Stimulated activated naive CD8-positive, alpha-beta T cell treated with anti-CD3 and anti-CD28 coated beads, Interleukin-15, Interleukin-2, amounts not matched to agents 100 ng/mL and 50 ng/mL, for 24 hours (primary cell): ENCODE measurements at regions not wholly inside any gene's neighbourhood (a gene's known extent, or its start where the extent isn't known, plus 50 kb on each side); places are given as distances from the start of the nearest gene placed in this dataset.

Experiments used
- H3K27ac Mint-ChIP-seq: one replicate; pipeline ENCODE4 v1.8.0; 2021; ENCODE audit warnings: mild to moderate bottlenecking, mixed read lengths
- H3K27me3 Mint-ChIP-seq: one replicate; pipeline ENCODE4 v1.8.0; 2021; ENCODE audit warnings: mixed read lengths
- H3K36me3 Mint-ChIP-seq: one replicate; pipeline ENCODE4 v1.8.0; 2021; ENCODE audit warnings: low read depth, mixed read lengths
- H3K4me1 Mint-ChIP-seq: one replicate; pipeline ENCODE4 v1.8.0; 2021; ENCODE audit warnings: low read depth, mixed read lengths
- H3K4me3 Mint-ChIP-seq: one replicate; pipeline ENCODE4 v1.8.0; 2021; ENCODE audit warnings: mild to moderate bottlenecking, mixed read lengths
- H3K9me3 Mint-ChIP-seq: one replicate; pipeline ENCODE4 v1.8.0; 2021; ENCODE audit warnings: mixed read lengths

DNA sequence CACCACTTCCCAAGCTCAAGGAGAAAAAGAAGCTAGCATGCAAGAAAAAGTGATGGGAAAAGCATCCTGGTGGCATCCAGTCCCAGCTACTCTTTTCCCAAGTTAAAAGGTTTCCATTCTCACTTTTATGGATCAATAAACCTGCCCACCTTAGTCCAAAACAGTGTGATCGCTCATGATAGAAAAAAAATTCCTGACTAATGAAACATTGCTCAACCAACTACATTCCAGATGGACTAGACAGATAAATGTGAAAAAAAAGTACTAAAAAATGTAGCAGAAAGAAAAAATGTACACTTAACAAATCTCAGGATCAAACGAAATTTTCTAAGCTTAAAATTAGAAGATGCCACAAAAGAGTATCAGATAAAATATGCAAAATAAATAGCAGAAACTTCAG, 312.2 kb downstream of the TMA16 start:
- Mint-ChIP-seq H3K27ac (no peak overlapping the region), H3K9me3 (no peaks in the 10 kb centered on the region), H3K36me3 (no peaks in the 10 kb centered on the region), H3K4me1 (no peaks in the 10 kb centered on the region), H3K4me3 (no peak overlapping the region), H3K27me3 (no peaks in the 10 kb centered on the region)

DNA sequence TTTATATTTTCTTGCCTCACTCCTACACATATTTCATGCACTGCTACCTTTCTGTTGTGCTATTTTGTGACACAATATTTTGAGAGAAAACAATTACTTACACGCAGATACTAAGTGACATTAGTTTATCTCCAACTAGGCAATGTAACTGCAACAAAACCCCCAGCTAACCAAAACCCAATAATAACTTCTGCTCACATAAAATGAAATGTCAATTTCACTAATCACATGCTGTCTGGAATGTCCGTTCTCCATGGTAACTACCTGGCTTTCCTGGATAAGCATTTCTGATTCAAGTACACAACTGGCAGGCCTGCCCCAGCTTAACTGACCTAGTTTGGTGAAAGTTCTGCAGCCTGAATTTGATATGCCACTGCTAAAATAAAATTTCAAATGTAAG, 313.5 kb downstream of the TMA16 start:
- H3K27me3 Mint-ChIP-seq = no peaks in the 10 kb centered on the region
- H3K36me3 Mint-ChIP-seq = no peaks in the 10 kb centered on the region
- H3K9me3 Mint-ChIP-seq = no peaks in the 10 kb centered on the region
- H3K4me3 Mint-ChIP-seq = no peak overlapping the region
- no peaks in the 10 kb centered on the region for H3K4me1 Mint-ChIP-seq
- H3K27ac Mint-ChIP-seq = no peak overlapping the region

DNA sequence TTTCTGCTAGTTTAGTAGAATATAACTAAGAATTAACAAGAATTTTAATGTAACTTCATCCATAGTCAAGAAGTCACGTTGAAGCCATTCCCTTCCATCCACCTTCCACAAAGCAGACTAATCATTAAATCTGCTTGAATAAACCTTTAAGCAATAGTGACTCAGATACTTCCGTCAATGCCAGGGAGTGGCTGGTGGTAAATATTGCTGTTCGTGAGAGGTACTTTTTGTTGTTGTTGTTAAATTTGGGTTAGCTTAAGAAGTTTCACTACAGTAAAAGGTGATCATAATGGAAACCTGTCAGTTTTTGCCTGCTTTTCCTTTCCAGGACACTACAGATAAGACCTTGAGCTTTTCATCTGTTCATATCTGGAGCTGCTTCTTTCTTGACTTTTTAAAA, 316.3 kb downstream of the TMA16 start:
- no peaks in the 10 kb centered on the region for H3K4me1 Mint-ChIP-seq
- no peak overlapping the region for H3K27ac Mint-ChIP-seq
- H3K4me3 Mint-ChIP-seq = no peak overlapping the region
- no peaks in the 10 kb centered on the region for H3K9me3 Mint-ChIP-seq
- H3K36me3 Mint-ChIP-seq = no peaks in the 10 kb centered on the region
- no peaks in the 10 kb centered on the region for H3K27me3 Mint-ChIP-seq

DNA sequence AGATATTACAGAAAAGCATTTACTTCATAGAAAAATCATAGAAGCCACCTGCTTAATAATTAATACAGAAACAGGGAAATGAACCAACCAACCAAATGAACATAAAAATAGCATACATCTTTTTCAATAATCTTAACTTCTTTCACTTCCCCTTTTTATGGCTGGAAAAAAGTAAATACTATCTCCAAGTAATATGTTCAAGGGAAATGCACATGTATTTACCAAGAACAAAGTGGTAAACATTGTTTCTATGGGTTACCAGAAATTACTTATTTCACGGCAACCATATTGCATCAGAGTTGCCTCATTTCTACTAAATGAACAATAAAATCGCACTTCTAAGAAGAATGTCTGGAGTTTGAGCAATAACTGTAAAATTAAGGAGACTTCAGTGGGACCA, 321.3 kb downstream of the TMA16 start:
- Mint-ChIP-seq H3K9me3 (no peaks in the 10 kb centered on the region), H3K4me3 (no peak overlapping the region), H3K27me3 (no peaks in the 10 kb centered on the region), H3K36me3 (no peaks in the 10 kb centered on the region), H3K27ac (no peak overlapping the region), H3K4me1 (no peaks in the 10 kb centered on the region)

DNA sequence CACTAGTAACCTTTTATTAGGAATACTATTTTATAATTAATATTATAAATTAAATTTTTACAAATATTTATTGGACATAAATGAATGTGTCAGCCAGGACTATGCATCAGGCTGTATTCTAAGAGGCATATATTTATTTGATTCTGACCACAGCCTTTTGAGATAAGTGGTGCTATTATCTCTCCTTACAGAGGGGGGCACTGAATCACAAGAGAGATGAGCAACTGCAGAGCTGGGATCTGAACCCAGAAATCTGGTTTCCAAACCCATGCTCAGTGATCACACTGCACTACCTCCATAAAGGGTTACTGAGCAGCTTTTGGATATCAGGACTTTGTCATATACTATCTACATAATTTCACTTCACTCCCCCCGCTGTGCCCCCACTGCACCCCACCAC, 322.0 kb downstream of the TMA16 start:
- no peaks in the 10 kb centered on the region for H3K27me3 Mint-ChIP-seq
- H3K4me3 Mint-ChIP-seq = no peak overlapping the region
- H3K4me1 Mint-ChIP-seq = no peaks in the 10 kb centered on the region
- no peak overlapping the region for H3K27ac Mint-ChIP-seq
- no peaks in the 10 kb centered on the region for H3K9me3 Mint-ChIP-seq
- no peaks in the 10 kb centered on the region for H3K36me3 Mint-ChIP-seq

DNA sequence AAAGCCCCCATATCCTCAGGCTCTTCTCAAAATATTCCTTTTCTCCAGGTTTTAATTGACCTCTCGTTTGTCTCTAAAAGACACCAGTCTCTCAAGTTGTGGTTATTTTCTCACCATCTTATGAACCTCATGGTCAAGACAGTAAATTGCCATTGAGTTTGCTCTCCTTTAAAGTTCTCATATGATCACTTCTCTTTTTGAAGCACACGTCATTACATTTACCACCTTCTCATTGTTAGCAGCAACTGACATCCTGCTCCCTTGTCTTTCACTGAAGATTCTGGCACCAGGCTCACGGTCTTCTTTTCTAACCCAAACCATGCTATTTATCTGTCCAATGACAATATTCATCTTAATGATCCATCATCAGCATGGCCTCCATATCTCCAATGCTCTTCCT, 324.2 kb downstream of the TMA16 start:
- Mint-ChIP-seq H3K27me3 (no peaks in the 10 kb centered on the region), H3K36me3 (no peaks in the 10 kb centered on the region), H3K4me3 (no peak overlapping the region), H3K9me3 (no peaks in the 10 kb centered on the region), H3K4me1 (no peaks in the 10 kb centered on the region), H3K27ac (no peak overlapping the region)

DNA sequence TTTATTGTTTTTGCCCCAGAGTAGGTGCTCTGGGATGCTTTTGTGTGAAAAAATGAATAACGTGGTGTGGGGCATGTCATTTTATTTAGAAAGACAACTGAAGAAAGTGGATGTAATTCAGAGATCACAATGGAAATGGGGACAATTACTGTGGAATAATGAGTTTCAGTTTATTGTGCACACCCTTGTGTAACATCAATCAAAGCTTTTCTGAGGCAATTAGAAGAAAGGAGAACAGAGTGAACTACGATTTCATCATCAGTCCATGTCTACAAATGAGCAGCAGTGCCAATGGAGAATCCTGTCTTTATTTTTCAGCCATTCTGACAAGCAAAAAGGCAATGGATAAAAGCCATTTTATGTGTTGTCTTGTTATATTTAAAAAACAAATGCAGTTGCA, 339.2 kb downstream of the TMA16 start:
- H3K27me3 Mint-ChIP-seq = no peaks in the 10 kb centered on the region
- no peaks in the 10 kb centered on the region for H3K36me3 Mint-ChIP-seq
- H3K27ac Mint-ChIP-seq = no peak overlapping the region
- H3K9me3 Mint-ChIP-seq = no peaks in the 10 kb centered on the region
- H3K4me1 Mint-ChIP-seq = no peaks in the 10 kb centered on the region
- no peak overlapping the region for H3K4me3 Mint-ChIP-seq

DNA sequence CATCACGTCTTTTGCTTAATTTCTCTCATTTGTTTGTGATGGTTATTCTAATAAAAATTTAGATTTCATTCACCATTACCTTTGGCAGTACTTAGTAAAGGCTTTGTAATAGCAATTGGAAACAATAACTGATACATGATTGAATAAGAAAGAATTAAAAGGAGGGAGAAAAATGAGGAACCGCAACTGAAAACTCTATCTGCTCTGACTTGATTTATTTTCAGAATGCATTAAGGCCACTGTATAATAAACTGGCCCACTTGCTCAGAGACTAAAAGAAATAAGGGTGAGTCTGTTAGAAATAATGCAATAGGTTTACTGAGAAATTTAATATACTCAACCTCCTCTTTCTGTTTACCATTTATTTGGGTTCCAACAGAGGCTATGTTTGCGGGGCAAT, 351.5 kb downstream of the TMA16 start:
- no peaks in the 10 kb centered on the region for H3K36me3 Mint-ChIP-seq
- no peak overlapping the region for H3K27ac Mint-ChIP-seq
- no peak overlapping the region for H3K4me3 Mint-ChIP-seq
- H3K9me3 Mint-ChIP-seq = no peaks in the 10 kb centered on the region
- no peaks in the 10 kb centered on the region for H3K27me3 Mint-ChIP-seq
- no peaks in the 10 kb centered on the region for H3K4me1 Mint-ChIP-seq

DNA sequence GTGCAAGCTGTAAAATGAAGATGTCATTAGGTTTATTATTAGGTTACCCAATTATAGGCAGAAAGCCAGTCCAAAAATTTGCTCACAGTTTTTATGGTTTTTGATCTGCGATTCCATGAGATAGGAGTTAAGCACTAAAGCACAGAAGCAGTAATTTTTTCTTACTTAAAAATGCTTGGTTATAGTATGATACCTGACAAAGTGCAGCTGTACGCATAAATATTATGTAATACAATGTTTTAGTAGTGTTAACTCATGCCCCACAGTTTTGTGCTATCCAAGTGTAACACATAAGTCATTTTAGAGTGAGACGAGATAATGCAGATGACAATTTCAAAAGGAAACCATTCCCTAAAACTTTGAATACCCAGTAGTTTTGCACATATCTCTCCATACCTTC, 357.8 kb downstream of the TMA16 start:
- H3K27me3 Mint-ChIP-seq = peaks cover 3% of the 10 kb centered on the region
- H3K36me3 Mint-ChIP-seq = no peaks in the 10 kb centered on the region
- no peaks in the 10 kb centered on the region for H3K9me3 Mint-ChIP-seq
- H3K27ac Mint-ChIP-seq = no peak overlapping the region
- H3K4me3 Mint-ChIP-seq = no peak overlapping the region
- no peaks in the 10 kb centered on the region for H3K4me1 Mint-ChIP-seq

DNA sequence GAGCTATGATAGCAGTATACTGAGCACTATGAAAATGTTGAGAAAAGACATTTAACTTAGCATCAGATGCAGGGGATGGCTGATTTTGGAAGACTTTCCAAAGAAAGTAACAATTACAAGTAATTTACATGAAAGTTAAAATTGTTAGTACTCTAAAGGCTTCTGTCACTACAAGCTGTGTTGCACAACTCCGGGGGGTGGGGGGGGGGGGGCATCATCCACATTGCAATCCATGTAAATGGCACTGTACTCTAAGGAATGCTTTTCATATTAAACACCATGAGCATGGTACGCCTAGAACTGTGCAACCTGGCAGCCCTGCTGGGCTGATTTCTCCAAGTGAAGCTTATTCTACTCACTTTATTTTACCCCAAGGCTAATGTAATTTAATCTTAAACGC, 363.4 kb downstream of the TMA16 start:
- Mint-ChIP-seq H3K27me3 (no peaks in the 10 kb centered on the region), H3K4me1 (no peaks in the 10 kb centered on the region), H3K9me3 (no peaks in the 10 kb centered on the region), H3K27ac (no peak overlapping the region), H3K36me3 (no peaks in the 10 kb centered on the region), H3K4me3 (no peak overlapping the region)

DNA sequence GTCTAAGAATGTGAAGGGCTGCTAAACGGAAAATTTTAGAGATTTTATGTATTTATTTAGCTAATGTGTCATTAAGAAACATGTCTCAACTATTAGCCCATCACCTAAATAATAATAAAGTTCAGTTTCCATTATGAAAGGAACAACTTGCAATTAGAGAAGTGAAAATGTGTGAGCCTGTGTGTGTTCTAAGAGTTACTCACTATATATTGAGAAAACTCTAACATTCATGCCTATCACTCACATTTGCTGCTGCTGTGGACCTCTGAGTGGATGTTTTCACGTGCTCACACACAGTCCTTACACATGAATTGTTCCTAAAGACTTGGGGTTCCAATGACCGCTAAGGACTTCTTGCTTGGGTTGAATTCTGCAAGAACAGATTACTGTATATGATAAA, 364.0 kb downstream of the TMA16 start:
- H3K36me3 Mint-ChIP-seq = no peaks in the 10 kb centered on the region
- H3K4me3 Mint-ChIP-seq = no peak overlapping the region
- H3K4me1 Mint-ChIP-seq = no peaks in the 10 kb centered on the region
- no peak overlapping the region for H3K27ac Mint-ChIP-seq
- H3K27me3 Mint-ChIP-seq = no peaks in the 10 kb centered on the region
- no peaks in the 10 kb centered on the region for H3K9me3 Mint-ChIP-seq

DNA sequence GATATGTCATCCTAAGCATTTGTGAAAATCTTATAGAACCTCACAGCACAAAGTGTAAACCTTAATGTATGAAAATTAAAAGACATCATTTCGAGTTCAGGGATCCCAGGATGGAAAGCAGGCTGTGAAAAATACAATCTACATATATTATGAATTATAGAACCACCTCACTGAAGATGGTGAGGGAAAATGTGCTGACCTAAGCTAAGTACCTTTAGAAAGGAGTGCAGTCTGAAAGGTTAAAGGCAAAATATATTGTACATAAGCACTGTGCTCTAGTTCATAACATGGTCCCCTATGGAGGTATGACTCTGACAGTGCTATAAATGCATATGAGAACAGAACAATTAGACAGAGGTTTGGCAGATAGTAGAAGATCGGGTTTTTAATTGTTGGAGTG, 368.6 kb downstream of the TMA16 start:
- Mint-ChIP-seq H3K4me3 (no peak overlapping the region), H3K36me3 (no peaks in the 10 kb centered on the region), H3K27ac (no peak overlapping the region), H3K4me1 (peaks cover 6% of the 10 kb centered on the region), H3K27me3 (no peaks in the 10 kb centered on the region), H3K9me3 (no peaks in the 10 kb centered on the region)

DNA sequence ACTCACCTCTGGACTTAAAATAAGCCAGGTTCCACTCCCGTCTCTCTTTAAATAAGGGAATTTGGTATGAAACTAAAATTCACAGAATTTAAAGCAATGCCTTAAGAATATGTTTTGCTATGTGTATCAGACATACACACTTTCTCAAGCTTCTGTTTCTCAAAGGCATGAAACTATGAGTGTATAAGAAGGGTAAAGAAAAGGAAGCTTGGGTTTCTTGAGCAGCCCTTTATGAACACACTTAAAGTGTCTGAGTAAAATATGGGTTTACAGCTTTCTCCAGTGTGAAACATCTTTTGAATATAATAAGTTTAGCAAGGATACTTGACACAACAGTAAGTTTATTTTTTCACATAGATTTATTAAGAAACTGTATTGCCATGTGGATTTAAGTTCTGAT, 370.5 kb downstream of the TMA16 start:
- Mint-ChIP-seq H3K9me3 (no peaks in the 10 kb centered on the region), H3K27me3 (no peaks in the 10 kb centered on the region), H3K36me3 (no peaks in the 10 kb centered on the region), H3K27ac (no peak overlapping the region), H3K4me3 (no peak overlapping the region), H3K4me1 (peaks cover 6% of the 10 kb centered on the region)

DNA sequence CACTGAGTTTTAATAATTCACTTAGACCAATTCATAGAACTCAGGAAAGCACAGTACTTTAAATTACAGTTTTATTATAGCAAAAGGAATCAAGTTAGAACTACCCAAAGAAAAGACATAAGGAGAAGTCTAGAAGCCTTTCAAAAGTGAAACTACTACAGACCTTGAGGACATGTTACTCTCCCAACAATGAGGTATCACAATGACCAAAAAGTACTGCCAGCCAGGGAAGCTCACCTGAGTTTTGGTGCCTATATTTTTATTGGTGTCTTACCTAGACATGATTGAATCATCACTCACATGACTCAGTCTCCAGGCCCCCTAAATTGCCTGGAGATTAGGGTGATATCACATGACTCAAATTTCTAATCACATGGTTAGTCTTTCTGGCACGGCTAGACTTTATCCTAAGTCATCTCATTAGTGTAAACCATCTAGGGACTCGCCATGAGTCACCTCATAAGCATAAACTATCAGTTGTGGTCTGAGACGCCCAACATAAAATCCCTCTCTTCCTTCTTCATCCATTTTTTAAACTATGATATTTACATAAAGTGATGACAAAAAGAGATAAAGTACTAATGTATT, 372.3 kb downstream of the TMA16 start:
- Mint-ChIP-seq H3K9me3 (no peaks in the 10 kb centered on the region), H3K4me1 (peaks cover 6% of the 10 kb centered on the region), H3K27ac (no peak overlapping the region), H3K27me3 (no peaks in the 10 kb centered on the region), H3K36me3 (no peaks in the 10 kb centered on the region), H3K4me3 (no peak overlapping the region)

DNA sequence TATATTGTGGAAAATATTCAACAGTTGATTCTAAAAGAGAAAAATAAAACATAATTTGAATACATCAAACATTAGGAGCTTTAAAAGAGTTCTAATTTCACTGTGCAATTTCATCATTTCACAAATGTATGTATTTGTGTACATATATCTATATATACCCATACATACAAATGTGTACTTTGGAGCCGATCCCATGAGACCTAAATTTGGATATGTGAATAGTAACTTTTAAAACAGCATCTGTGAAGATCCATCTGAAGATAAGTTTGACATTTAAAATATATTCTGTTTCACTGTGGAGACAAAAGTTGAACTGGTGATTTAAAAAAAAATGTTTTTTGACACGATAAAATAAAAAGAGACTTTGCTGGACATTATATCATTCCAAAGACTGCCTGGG, 374.0 kb downstream of the TMA16 start:
- no peaks in the 10 kb centered on the region for H3K9me3 Mint-ChIP-seq
- H3K4me1 Mint-ChIP-seq = peaks cover 6% of the 10 kb centered on the region
- no peak overlapping the region for H3K27ac Mint-ChIP-seq
- H3K36me3 Mint-ChIP-seq = no peaks in the 10 kb centered on the region
- H3K4me3 Mint-ChIP-seq = no peak overlapping the region
- H3K27me3 Mint-ChIP-seq = no peaks in the 10 kb centered on the region

DNA sequence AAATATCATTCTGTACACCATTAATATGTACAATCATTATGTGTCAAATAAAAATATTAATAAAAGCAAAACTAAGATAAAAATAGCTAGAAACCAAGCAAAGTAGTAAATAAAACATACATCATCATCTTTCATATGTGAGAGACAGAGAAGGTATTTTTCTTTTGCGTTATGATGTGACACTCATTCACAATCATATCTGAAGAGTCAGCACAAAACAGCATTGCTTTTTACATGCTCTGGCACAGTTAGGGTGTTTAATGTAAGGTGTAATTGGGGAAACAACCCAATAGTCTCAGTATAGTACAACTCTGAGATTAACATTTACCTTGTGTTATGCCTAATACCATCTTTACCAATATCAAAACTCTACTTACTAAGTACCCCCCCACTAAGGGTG, 376.6 kb downstream of the TMA16 start:
- H3K4me3 Mint-ChIP-seq = no peak overlapping the region
- H3K9me3 Mint-ChIP-seq = no peaks in the 10 kb centered on the region
- no peak overlapping the region for H3K27ac Mint-ChIP-seq
- H3K36me3 Mint-ChIP-seq = no peaks in the 10 kb centered on the region
- H3K27me3 Mint-ChIP-seq = no peaks in the 10 kb centered on the region
- peaks cover 6% of the 10 kb centered on the region for H3K4me1 Mint-ChIP-seq
